Peyer's patch (tissue), 4 donors: ENCODE measurements at regions not wholly inside any gene's neighbourhood (a gene's known extent, or its start where the extent isn't known, plus 50 kb on each side); places are given as distances from the start of the nearest gene placed in this dataset.

Experiments
- CTCF ChIP-seq, 6 experiments: fragments of 450-650 bp in 4 of 6; fragments of 200-600 bp in 2 of 6; sonication (generic) in 1 of 6; IDR thresholded peaks; one replicate each; pipeline ENCODE4 v1.5.1; 2017 to 2019; ENCODE audit warnings: antibody characterized with exemption in 6 of 6, mild to moderate bottlenecking in 3 of 6, moderate library complexity in 1 of 6
- POLR2A ChIP-seq, 2 donors: fragments of 450-650 bp; IDR thresholded peaks; one replicate each; pipeline ENCODE4 v1.5.1; 2017; ENCODE audit warnings: antibody characterized with exemption in 2 of 2, mild to moderate bottlenecking in 2 of 2, moderate library complexity in 2 of 2

GRCh38 chr3:193053046-193053435 is 135.4 kb upstream of the MB21D2 start:
- TF ChIP-seq CTCF (IDR thresholded peaks at IDR 0.05) (no peak), POLR2A (IDR thresholded peaks at IDR 0.05) (no peak)
